Caco-2 (cell line): ENCODE measurements at regions not wholly inside any gene's neighbourhood (a gene's known extent, or its start where the extent isn't known, plus 50 kb on each side); places are given as distances from the start of the nearest gene placed in this dataset.

ENCODE experiments used
- BruUV-seq: library from RNA; stranded (reverse); fragments of 400-500 nt; replicated peaks from 2 replicates; lab custom pipeline; 2021; lab: Mats Ljungman, UMichigan
- CTCF ChIA-PET: fragments of 300-600 bp; sonication (Branson Sonifier 250); formaldehyde crosslinking; loops from one replicate; lab custom pipeline; 2022; ENCODE audit warnings: antibody characterized with exemption; lab: Charles Lee
- POLR2A ChIA-PET: fragments of 300-600 bp; sonication (Branson Sonifier 250); formaldehyde crosslinking; loops from one replicate; lab custom pipeline; 2022; ENCODE audit warnings: antibody characterized with exemption; lab: Charles Lee
- DNase-seq, 2 experiments: peaks; one replicate each; pipeline versions ENCODE4 v3.0.0 to v3.0.0-alpha.2; 2020 to 2022
- H3K27me3 ChIP-seq: replicated peaks from 2 replicates; pipeline ENCODE4 v1.6.0; 2011; ENCODE audit warnings: low read length; ENCODE audit not compliant: control insufficient read depth, insufficient read depth
- H3K36me3 ChIP-seq: 2 replicates; pipeline ENCODE4 v1.5.1; 2011; ENCODE audit warnings: low read length; ENCODE audit not compliant: control insufficient read depth, insufficient read depth
- H3K4me1 ChIP-seq: fragments of 250-450 bp; sonication (Bioruptor Pico); 2 replicates; pipeline ENCODE4 v1.5.1; 2020; ENCODE audit warnings: mild to moderate bottlenecking
- H3K4me3 ChIP-seq: 2 replicates; pipeline ENCODE4 v1.5.1; 2011; ENCODE audit warnings: low read depth, mild to moderate bottlenecking, control low read depth, low read length
- H3K9me3 ChIP-seq: fragments of 250-450 bp; sonication (Bioruptor Pico); 2 replicates; pipeline ENCODE4 v1.5.1; 2020; ENCODE audit warnings: mild to moderate bottlenecking, moderate library complexity
- H3K27ac Mint-ChIP-seq: one replicate; pipeline ENCODE4 v1.8.0; 2022; ENCODE audit warnings: mixed read lengths; ENCODE audit not compliant: unreplicated experiment
- H3K27me3 Mint-ChIP-seq: one replicate; pipeline ENCODE4 v1.8.0; 2022; ENCODE audit warnings: mixed read lengths; ENCODE audit not compliant: insufficient read depth, unreplicated experiment
- H3K36me3 Mint-ChIP-seq: one replicate; pipeline ENCODE4 v1.8.0; 2022; ENCODE audit warnings: mild to moderate bottlenecking, mixed read lengths; ENCODE audit not compliant: insufficient read depth, unreplicated experiment
- H3K4me1 Mint-ChIP-seq: one replicate; pipeline ENCODE4 v1.8.0; 2022; ENCODE audit warnings: low read depth, mixed read lengths; ENCODE audit not compliant: unreplicated experiment
- H3K4me3 Mint-ChIP-seq: one replicate; pipeline ENCODE4 v1.8.0; 2022; ENCODE audit warnings: mild to moderate bottlenecking, moderate library complexity, mixed read lengths; ENCODE audit not compliant: unreplicated experiment
- H3K9me3 Mint-ChIP-seq: one replicate; pipeline ENCODE4 v1.8.0; 2022; ENCODE audit warnings: mixed read lengths; ENCODE audit not compliant: unreplicated experiment
- CTCF ChIP-seq, 2 experiments: fragments of 200-600 bp in 1 of 2; IDR thresholded peaks; 1 replicate in 1 of 2; 2 replicates in 1 of 2; pipeline versions ENCODE4 v1.5.1 to v1.8.0; 2011 to 2022; ENCODE audit warnings: antibody characterized with exemption in 1 of 2, control low read depth in 1 of 2, inconsistent platforms in 1 of 2, low read depth in 1 of 2, low read length in 1 of 2, mild to moderate bottlenecking in 1 of 2, moderate library complexity in 1 of 2; ENCODE audit not compliant: insufficient read depth in 1 of 2, severe bottlenecking in 1 of 2, unreplicated experiment in 1 of 2
- intact Hi-C: fragments of 100-400 bp; cut with micrococcal nuclease; formaldehyde crosslinking; loops from one replicate; pipeline ENCODE4 v1.10.0; 2022; ENCODE audit not compliant: unreplicated experiment

GRCh38 chr2:240244543-240244942, 104.1 kb upstream of the OTOS start:
- H3K27me3 ChIP-seq = no peaks in the 10 kb centered on the region
- no peak overlapping the region for H3K4me3 Mint-ChIP-seq
- no peak overlapping the region for H3K4me3 ChIP-seq
- no peak for TF ChIP-seq CTCF (IDR thresholded peaks at IDR 0.05; ENCODE audit: insufficient read depth in 1 of 2, low read depth in 1 of 2, low read length in 1 of 2, severe bottlenecking in 1 of 2, unreplicated experiment in 1 of 2)
- H3K9me3 Mint-ChIP-seq = peaks cover 2% of the 10 kb centered on the region
- H3K36me3 ChIP-seq = no peaks in the 10 kb centered on the region
- no peak for DNase-seq
- no peaks in the 10 kb centered on the region for H3K9me3 ChIP-seq
- ChIA-PET POLR2A (no interaction called here), CTCF (no interaction called here)
- H3K4me1 Mint-ChIP-seq = no peaks in the 10 kb centered on the region
- no peak overlapping the region for H3K27ac Mint-ChIP-seq
- intact Hi-C loops = no loop called here
- H3K4me1 ChIP-seq = no peaks in the 10 kb centered on the region
- H3K36me3 Mint-ChIP-seq = peaks cover 42% of the 10 kb centered on the region
- no TSS peak for BruUV-seq
- H3K27me3 Mint-ChIP-seq = no peaks in the 10 kb centered on the region

GRCh38 chr2:240245184-240245583, 104.7 kb upstream of the OTOS start:
- POLR2A ChIA-PET = no interaction called here
- Histone ChIP-seq H3K4me1 (peaks cover 5% of the 10 kb centered on the region), H3K4me3 (no peak overlapping the region), H3K27me3 (no peaks in the 10 kb centered on the region), H3K36me3 (no peaks in the 10 kb centered on the region), H3K9me3 (no peaks in the 10 kb centered on the region)
- no TSS peak for BruUV-seq
- intact Hi-C loops = no loop called here
- no peaks in the 10 kb centered on the region for H3K27me3 Mint-ChIP-seq
- TF ChIP-seq CTCF (IDR thresholded peaks at IDR 0.05; ENCODE audit: insufficient read depth in 1 of 2, low read depth in 1 of 2, low read length in 1 of 2, severe bottlenecking in 1 of 2, unreplicated experiment in 1 of 2) = no peak
- no peak for DNase-seq
- CTCF ChIA-PET = no interaction called here
- no peaks in the 10 kb centered on the region for H3K4me1 Mint-ChIP-seq
- no peaks in the 10 kb centered on the region for H3K9me3 Mint-ChIP-seq
- H3K4me3 Mint-ChIP-seq = no peak overlapping the region
- peaks cover 49% of the 10 kb centered on the region for H3K36me3 Mint-ChIP-seq
- H3K27ac Mint-ChIP-seq = no peak overlapping the region

- H3K36me3 ChIP-seq = no peaks in the 10 kb centered on the region
- H3K4me3 ChIP-seq = no peak overlapping the region
- H3K4me3 Mint-ChIP-seq = no peak overlapping the region
- no peaks in the 10 kb centered on the region for H3K9me3 ChIP-seq
- no peaks in the 10 kb centered on the region for H3K9me3 Mint-ChIP-seq
- POLR2A ChIA-PET = no interaction called here
- H3K4me1 Mint-ChIP-seq = no peaks in the 10 kb centered on the region
- peaks cover 10% of the 10 kb centered on the region for H3K4me1 ChIP-seq
- no peaks in the 10 kb centered on the region for H3K27me3 Mint-ChIP-seq
- H3K27ac Mint-ChIP-seq = no peak overlapping the region
- intact Hi-C loops = no loop called here
- BruUV-seq = no TSS peak
- peaks cover 54% of the 10 kb centered on the region for H3K36me3 Mint-ChIP-seq
- no peak for TF ChIP-seq CTCF (IDR thresholded peaks at IDR 0.05; ENCODE audit: insufficient read depth in 1 of 2, low read depth in 1 of 2, low read length in 1 of 2, severe bottlenecking in 1 of 2, unreplicated experiment in 1 of 2)
- CTCF ChIA-PET = no interaction called here
- no peak for DNase-seq
- H3K27me3 ChIP-seq = no peaks in the 10 kb centered on the region
Measured at GRCh38 chr2:240245706-240246105, 105.2 kb upstream of the OTOS start.
